H1 (cell line): ENCODE measurements at regions not wholly inside any gene's neighbourhood (a gene's known extent, or its start where the extent isn't known, plus 50 kb on each side); places are given as distances from the start of the nearest gene placed in this dataset.

Experiments
- NRF1 ChIP-seq: IDR thresholded peaks from 2 replicates; pipeline ENCODE4 v1.6.1; 2011; ENCODE audit warnings: mild to moderate bottlenecking, low read depth, low read length, improper control_type of control experiment
- PHF8 ChIP-seq: fragments of 200-600 bp; sonication (generic); conservative IDR thresholded peaks from 2 replicates; pipeline ENCODE4 v1.7.1; 2012; ENCODE audit warnings: low read depth, mild to moderate bottlenecking, inconsistent platforms, low read length, moderate library complexity
- POLR2A ChIP-seq, 2 experiments: IDR thresholded peaks; 1 replicate in 1 of 2; 2 replicates in 1 of 2; pipeline ENCODE4 v1.6.1; 2011; ENCODE audit warnings: low read depth in 2 of 2, low read length in 2 of 2, mild to moderate bottlenecking in 2 of 2; ENCODE audit errors: control extremely low read depth in 1 of 2
- USF2 ChIP-seq: IDR thresholded peaks from 2 replicates; pipeline ENCODE4 v1.6.1; 2011; ENCODE audit warnings: low read length, improper control_type of control experiment

GRCh38 chr5:125798307-125798706 lies 624.9 kb upstream of the GRAMD2B start (continued):
- TF ChIP-seq USF2 (no peak), PHF8 (no peak), POLR2A (IDR thresholded peaks at IDR 0.05; ENCODE audit: control extremely low read depth in 1 of 2, low read depth in 2 of 2, low read length in 2 of 2) (no peak), NRF1 (no peak)
